GM20000 (cell line): ENCODE measurements at regions not wholly inside any gene's neighbourhood (a gene's known extent, or its start where the extent isn't known, plus 50 kb on each side); places are given as distances from the start of the nearest gene placed in this dataset.
"Not testable (repeated sequence)": the region's sequence is repeated elsewhere in the genome, so short reads cannot be mapped to it uniquely, and the experiment has no call there.

Experiments
- DNase-seq: peaks from one replicate; pipeline ENCODE4 v3.0.0; 2012; ENCODE audit warnings: low spot score
- TF ChIP-seq, protein P1 (sequence below): IDR thresholded peaks from 2 replicates; pipeline ENCODE4 v1.5.1; 2012; ENCODE audit warnings: mild to moderate bottlenecking, control low read depth; ENCODE audit errors: extremely low read depth, missing control alignments

DNA sequence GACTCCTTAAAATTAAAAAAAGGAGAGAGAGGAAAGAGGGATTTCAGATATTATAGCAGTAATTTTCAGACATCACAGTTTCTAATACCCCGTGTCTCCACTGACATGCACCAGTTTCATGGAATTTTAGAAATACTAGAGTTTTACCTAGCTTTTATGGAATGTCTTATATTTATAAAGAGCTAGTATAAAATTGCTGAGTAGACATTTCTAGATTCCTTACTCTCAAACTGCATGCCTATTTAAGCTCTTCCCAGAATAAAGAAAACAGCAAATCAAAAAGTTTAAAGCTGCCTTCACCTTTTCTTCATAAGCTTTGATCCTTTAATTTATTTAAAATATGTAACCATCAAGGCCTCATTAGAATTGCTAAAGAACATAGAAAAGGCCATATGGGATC lies 247.4 kb upstream of the IL12A start:
- TF ChIP-seq, protein P1, sequence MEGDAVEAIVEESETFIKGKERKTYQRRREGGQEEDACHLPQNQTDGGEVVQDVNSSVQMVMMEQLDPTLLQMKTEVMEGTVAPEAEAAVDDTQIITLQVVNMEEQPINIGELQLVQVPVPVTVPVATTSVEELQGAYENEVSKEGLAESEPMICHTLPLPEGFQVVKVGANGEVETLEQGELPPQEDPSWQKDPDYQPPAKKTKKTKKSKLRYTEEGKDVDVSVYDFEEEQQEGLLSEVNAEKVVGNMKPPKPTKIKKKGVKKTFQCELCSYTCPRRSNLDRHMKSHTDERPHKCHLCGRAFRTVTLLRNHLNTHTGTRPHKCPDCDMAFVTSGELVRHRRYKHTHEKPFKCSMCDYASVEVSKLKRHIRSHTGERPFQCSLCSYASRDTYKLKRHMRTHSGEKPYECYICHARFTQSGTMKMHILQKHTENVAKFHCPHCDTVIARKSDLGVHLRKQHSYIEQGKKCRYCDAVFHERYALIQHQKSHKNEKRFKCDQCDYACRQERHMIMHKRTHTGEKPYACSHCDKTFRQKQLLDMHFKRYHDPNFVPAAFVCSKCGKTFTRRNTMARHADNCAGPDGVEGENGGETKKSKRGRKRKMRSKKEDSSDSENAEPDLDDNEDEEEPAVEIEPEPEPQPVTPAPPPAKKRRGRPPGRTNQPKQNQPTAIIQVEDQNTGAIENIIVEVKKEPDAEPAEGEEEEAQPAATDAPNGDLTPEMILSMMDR, result no peak

DNA sequence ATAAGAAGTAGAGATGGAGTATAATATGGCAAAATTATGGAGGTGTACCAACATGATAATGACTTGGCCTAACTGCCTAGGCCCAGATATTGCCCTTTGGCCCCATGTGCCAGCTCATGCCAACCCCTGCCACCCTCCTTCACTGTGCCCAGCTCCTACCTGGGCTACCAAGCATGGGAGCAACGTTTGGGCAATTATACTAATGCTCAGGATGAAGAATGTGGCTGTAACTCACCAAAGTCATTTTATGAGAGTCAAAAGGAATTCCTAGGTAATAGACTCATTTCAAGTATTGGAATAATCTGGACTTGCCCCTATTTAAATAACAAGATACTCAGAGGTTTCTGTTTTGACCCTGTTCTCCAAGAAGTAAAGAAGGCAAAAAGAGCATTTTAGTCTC lies 240.2 kb upstream of the IL12A start:
- TF ChIP-seq, protein P1, result no peak
- no peak for DNase-seq

More for the DNA sequence above, 247.4 kb upstream of the IL12A start:
- no peak for DNase-seq

DNA sequence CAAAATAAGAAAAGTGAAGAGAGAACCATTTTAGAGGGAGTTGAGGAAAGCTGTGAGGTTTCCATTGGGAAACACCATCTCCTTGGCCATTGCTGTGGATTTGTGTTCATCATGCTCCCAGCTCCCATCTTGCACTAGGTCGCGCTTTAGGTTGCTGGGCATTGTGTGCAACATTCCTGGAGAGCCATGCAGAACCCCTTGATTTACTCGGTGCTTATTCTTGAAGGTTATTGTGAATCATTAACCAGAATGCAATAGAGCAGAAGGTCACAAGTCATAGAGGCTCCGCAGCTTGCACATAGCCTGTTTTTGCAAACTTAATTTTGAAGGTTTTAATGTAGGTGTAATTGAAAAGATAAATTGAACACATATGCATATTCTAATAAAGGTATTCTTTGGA lies 239.2 kb upstream of the IL12A start:
- DNase-seq, result no peak
- TF ChIP-seq, protein P1, result no peak

DNA sequence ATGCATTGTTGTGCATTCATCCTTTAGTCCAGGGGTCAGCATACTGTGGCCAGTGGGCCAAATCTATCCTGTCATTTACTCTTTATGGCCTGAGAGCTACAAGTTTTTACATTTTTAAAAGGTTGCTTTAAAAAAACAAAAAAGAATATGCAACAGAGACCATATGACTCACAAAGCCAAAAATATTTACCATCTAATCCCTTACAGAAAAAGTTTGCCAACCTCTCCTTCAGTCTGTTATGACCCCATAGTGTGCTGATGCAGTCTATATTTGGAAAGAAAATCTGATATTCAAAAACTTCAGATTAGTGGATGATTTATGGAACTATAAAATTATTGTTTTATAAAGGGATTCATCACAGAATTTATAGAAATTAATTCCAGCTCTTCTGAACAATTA lies 237.5 kb upstream of the IL12A start:
- TF ChIP-seq, protein P1, result no peak
- no peak for DNase-seq

DNA sequence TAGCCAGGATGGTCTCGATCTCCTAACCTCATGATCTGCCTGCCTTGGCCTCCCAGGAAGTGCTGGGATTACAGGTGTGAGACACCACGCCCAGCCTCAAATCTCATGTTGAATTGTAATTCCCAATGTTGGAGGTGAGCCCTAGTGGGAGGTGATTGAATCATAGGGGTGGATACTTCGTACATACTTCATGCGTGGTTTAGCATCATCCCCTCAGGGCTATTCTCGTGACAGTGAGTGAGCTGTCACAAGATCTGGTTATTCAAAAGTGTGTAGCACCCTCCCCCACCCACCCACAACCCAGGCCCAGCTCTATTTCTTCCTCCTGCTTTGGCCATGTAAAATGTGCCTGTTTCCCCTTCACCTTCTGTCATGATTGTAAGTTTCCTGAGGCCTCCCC lies 236.9 kb upstream of the IL12A start:
- no peak for DNase-seq
- TF ChIP-seq, protein P1, result no peak

DNA sequence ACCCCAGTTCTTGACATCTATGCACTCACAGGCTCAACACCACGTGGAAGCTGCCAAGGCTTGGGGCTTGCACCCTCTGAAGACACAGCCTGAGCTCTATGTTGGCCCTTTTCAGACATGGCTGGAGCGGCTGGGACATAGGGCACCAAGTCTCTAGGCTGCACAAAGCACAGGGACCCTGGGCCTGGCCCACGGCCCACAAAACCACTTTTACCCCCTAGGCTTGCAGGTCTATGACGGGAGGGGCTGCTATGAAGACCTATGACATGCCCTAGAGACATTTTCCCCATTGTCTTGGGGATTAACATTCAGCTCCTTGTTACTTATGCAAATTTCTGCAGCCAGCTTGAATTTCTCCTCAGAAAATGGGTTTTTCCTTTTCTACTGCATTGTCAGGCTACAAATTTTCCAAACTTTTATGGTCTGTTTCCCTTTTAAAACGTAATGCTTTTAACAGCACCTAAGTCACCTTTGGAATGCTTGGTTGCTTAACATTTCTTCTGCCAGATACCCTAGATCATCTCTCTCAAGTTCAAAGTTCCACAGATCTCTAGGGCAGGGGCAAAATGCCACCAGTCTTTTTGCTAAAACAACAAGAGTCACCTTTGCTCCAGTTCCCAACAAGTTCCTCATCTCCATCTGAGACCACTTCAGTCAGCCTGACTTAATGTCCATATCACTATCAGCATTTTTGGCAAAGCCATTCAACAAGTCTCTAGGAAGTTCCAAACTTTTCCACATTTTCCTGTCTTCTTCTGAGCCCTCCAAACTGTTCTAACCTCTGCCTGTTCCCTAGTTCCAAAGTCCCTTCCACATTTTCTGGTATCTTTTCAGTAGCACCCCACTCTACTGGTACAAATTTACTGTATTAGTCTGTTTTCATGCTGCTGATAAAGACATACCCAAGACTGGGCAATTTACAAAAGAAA lies 232.1 kb upstream of the IL12A start:
- DNase-seq, result not testable (repeated sequence)

DNA sequence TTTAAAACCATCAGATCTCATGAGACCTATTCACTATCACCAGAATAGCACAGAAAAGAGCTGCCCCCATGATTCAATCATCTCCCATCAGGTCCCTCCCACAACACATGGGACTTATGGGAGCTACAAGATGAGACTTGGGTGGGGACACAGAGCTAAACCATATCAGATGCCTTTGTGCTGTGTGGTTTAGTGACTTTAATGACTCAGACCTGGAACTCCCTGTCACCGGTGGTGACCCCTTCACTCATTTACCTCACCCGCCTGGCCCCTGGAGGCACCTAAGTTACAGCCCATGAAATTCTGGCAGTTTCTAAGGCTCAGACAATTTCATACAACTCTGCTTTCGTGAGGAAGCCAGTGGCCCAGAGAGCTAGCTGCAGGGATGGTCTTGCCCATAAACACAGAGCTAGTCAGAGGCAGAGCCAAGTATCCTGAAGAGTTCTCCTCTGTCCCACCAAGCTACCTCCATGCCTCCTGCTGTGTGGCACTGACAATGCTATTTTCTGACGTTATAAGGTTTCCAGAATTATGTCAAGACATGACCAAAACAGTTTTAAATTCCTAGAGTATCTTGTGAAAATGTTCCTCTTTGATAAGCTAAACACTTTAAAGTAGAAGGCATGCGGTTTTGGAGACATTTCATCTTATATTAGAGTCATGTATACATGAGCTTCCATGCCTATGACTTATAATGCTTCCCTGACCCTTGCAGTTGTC lies 231.1 kb upstream of the IL12A start:
- no peak for DNase-seq
- TF ChIP-seq, protein P1, result no peak
